Esophagus squamous epithelium (tissue), 5 donors: ENCODE measurements at regions not wholly inside any gene's neighbourhood (a gene's known extent, or its start where the extent isn't known, plus 50 kb on each side); places are given as distances from the start of the nearest gene placed in this dataset.

ENCODE experiments used
- DNase-seq: peaks from one replicate; lab custom pipeline; 2025; lab: John Stamatoyannopoulos, UW
- H3K27ac ChIP-seq, 4 donors: fragments of 200-600 bp; sonication (generic); one replicate each; pipeline ENCODE4 v1.5.1; 2016 to 2019; ENCODE audit warnings: mild to moderate bottlenecking in 1 of 4
- H3K27me3 ChIP-seq, 4 donors: fragments of 200-600 bp; sonication (generic); 1 replicate in 3 of 4; 2 replicates in 1 of 4; pipeline versions ENCODE4 v1.5.1 to v1.6.0; 2017 to 2021; ENCODE audit warnings: antibody characterized with exemption in 1 of 4
- H3K36me3 ChIP-seq, 3 donors: fragments of 200-600 bp; sonication (generic); one replicate each; pipeline ENCODE4 v1.5.1; 2016 to 2019
- H3K4me1 ChIP-seq, 3 donors: fragments of 200-600 bp; sonication (generic); one replicate each; pipeline ENCODE4 v1.5.1; 2017 to 2019
- H3K4me3 ChIP-seq, 4 donors: fragments of 200-600 bp; sonication (generic); 1 replicate in 3 of 4; 2 replicates in 1 of 4; pipeline ENCODE4 v1.5.1; 2016 to 2019; ENCODE audit warnings: mild to moderate bottlenecking in 2 of 4, moderate library complexity in 1 of 4
- H3K9me3 ChIP-seq, 3 donors: fragments of 200-600 bp; sonication (generic); one replicate each; pipeline ENCODE4 v1.5.1; 2016 to 2019
- POLR2A ChIP-seq, 4 donors: fragments of 450-650 bp; IDR thresholded peaks; one replicate each; pipeline ENCODE4 v1.6.1; 2017; ENCODE audit warnings: antibody characterized with exemption in 4 of 4, mild to moderate bottlenecking in 4 of 4, moderate library complexity in 3 of 4
- WGBS, 2 donors: methylation state at CpG; one replicate each; pipeline ENCODE4 v1.1.5; 2018; 5-methylcytosine and 5-hydroxymethylcytosine counted together
- intact Hi-C: fragments of 100-400 bp; cut with DNase I; formaldehyde crosslinking; loops from one replicate; pipeline ENCODE4 v1.15.0; 2022
- TF ChIP-seq, protein P1 (sequence below), 6 experiments: fragments of 450-650 bp in 4 of 6; fragments of 200-600 bp in 2 of 6; sonication (generic) in 2 of 6; IDR thresholded peaks; one replicate each; pipeline ENCODE4 v1.5.1; 2016 to 2019; ENCODE audit warnings: antibody characterized with exemption in 6 of 6, mild to moderate bottlenecking in 4 of 6, moderate library complexity in 4 of 6
- donor health status: DM: yes; HTN: yes; CAD: no.

DNA sequence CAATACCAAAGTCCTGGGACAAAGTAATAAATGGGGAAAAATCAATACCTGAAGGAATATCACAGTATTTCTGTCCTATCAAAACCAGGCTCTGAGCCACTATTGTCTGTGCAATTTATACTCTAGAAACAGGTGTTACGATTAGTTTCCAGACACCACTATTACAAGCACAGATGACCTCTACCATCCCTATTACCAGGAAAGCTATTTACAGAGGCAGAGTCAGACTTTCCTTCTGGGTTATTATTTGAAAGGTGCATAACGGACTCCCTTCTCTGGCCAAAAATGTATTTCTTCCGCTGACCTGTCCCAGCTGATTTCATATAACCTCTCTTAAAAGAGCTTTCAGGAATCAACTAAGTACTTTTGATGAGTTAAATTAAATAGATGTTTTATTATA is 154.6 kb upstream of the LRRC7 start:
- 76 to 77% methylated on average over 3 of the region's 3 CpGs for WGBS, 2 donors
- Histone ChIP-seq H3K4me3 (no peak overlapping the region), H3K4me1 (no peaks in the 10 kb centered on the region), H3K27ac (no peak overlapping the region), H3K9me3 (no peaks in the 10 kb centered on the region), H3K36me3 (no peaks in the 10 kb centered on the region), H3K27me3 (no peaks in the 10 kb centered on the region)
- no peak for TF ChIP-seq POLR2A (IDR thresholded peaks at IDR 0.05)
- TF ChIP-seq, protein P1, sequence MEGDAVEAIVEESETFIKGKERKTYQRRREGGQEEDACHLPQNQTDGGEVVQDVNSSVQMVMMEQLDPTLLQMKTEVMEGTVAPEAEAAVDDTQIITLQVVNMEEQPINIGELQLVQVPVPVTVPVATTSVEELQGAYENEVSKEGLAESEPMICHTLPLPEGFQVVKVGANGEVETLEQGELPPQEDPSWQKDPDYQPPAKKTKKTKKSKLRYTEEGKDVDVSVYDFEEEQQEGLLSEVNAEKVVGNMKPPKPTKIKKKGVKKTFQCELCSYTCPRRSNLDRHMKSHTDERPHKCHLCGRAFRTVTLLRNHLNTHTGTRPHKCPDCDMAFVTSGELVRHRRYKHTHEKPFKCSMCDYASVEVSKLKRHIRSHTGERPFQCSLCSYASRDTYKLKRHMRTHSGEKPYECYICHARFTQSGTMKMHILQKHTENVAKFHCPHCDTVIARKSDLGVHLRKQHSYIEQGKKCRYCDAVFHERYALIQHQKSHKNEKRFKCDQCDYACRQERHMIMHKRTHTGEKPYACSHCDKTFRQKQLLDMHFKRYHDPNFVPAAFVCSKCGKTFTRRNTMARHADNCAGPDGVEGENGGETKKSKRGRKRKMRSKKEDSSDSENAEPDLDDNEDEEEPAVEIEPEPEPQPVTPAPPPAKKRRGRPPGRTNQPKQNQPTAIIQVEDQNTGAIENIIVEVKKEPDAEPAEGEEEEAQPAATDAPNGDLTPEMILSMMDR (IDR thresholded peaks at IDR 0.05) = no peak
- intact Hi-C loops = no loop called here
- no peak for DNase-seq

DNA sequence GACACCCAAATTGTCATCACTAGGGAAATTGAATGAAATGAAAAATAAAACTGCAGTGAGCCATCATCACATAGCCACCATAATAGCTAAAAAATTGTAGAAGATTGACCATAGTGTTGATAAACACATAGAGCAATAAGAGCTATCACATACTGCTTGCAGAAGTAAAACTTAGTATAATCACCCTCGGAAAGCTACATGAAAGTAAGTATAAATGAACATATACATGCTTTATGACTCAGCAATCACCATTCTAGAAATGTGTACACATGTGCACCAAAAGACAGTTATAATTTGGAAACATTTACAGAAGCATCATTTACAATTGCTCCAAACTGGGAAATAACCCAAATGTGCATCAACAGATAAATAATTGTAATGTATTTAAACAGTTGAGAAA is 153.1 kb upstream of the LRRC7 start:
- Histone ChIP-seq H3K36me3 (no peaks in the 10 kb centered on the region), H3K27me3 (no peaks in the 10 kb centered on the region), H3K27ac (no peak overlapping the region), H3K9me3 (no peaks in the 10 kb centered on the region), H3K4me3 (no peak overlapping the region), H3K4me1 (no peaks in the 10 kb centered on the region)
- intact Hi-C loops = no loop called here
- TF ChIP-seq, protein P1 (IDR thresholded peaks at IDR 0.05) = no peak
- TF ChIP-seq POLR2A (IDR thresholded peaks at IDR 0.05) = no peak
- 74 to 79% methylated on average over 1 of the region's 1 CpG for WGBS, 2 donors
- no peak for DNase-seq

DNA sequence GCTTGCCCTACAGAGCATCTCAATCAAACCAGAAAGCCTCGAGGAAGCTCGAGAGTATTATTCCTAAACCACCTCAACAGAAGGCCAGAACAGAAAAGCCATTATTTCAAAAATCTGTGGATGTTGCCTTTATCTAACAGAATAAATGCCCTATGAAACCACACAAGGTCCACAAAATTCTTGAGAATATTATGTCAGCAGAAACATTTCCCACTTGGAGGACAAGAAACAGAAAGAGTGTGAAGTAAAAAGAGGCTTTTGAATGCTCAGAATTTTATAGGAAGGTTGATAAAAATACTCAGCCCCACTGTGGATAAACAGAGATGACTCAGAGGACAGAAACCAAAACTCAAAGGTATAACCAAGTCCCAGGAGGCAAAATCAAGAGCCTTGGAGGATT is 146.4 kb upstream of the LRRC7 start:
- intact Hi-C loops = no loop called here
- no peak for TF ChIP-seq POLR2A (IDR thresholded peaks at IDR 0.05)
- TF ChIP-seq, protein P1 (IDR thresholded peaks at IDR 0.05) = no peak
- 70 to 82% methylated on average over 2 of the region's 2 CpGs for WGBS, 2 donors
- Histone ChIP-seq H3K36me3 (no peaks in the 10 kb centered on the region), H3K4me1 (no peaks in the 10 kb centered on the region), H3K9me3 (no peaks in the 10 kb centered on the region), H3K4me3 (no peak overlapping the region), H3K27me3 (no peaks in the 10 kb centered on the region), H3K27ac (no peak overlapping the region)
- DNase-seq = no peak

DNA sequence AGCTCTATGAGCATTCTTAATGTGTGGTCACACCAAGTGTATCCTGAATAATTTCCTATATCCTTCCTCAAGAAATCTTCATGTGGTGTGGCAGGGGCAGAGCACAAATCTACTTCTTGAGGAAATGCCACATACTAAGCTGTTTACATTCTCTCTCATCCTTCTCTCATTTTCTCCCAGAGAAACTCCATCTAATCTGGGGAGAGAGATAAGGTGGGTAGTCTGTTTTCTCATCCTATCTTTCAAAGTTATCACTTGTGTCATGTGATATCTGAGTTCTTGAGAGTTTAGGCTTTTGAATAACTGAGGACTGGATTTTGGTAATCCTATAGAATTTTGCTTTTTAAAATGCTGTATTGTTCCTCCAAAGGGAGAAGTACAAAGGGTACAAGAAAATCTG is 141.9 kb upstream of the LRRC7 start:
- no peak for DNase-seq
- Histone ChIP-seq H3K4me3 (no peak overlapping the region), H3K27me3 (no peaks in the 10 kb centered on the region), H3K4me1 (no peaks in the 10 kb centered on the region), H3K36me3 (no peaks in the 10 kb centered on the region), H3K27ac (no peak overlapping the region), H3K9me3 (no peaks in the 10 kb centered on the region)
- TF ChIP-seq, protein P1 (IDR thresholded peaks at IDR 0.05) = no peak
- no peak for TF ChIP-seq POLR2A (IDR thresholded peaks at IDR 0.05)
- intact Hi-C loops = no loop called here

DNA sequence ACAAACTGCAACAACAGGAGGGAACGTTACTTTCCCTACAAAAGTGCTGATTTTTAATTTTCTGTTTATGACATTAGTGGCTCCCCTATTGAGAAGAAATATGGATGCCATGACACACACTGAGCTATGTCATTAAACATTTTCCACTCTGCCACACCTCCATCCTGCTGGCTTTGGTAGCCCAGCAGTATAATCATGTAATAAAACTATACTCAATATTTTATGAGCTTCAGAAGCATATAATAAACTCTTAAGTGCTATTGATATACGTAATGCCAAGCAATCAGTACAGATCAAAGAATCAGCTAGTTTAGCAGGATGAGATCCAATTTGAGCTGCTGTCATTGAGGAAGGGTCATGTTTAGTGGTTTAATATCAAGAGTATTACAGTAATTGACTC is 141.3 kb upstream of the LRRC7 start:
- no peaks in the 10 kb centered on the region for H3K9me3 ChIP-seq
- DNase-seq = no peak
- H3K4me3 ChIP-seq = no peak overlapping the region
- no peaks in the 10 kb centered on the region for H3K27me3 ChIP-seq
- no peak overlapping the region for H3K27ac ChIP-seq
- H3K36me3 ChIP-seq = no peaks in the 10 kb centered on the region
- intact Hi-C loops = no loop called here
- WGBS, 2 donors = 77 to 86% methylated on average over 2 of the region's 2 CpGs
- H3K4me1 ChIP-seq = no peaks in the 10 kb centered on the region
- TF ChIP-seq, protein P1 (IDR thresholded peaks at IDR 0.05) = no peak
- TF ChIP-seq POLR2A (IDR thresholded peaks at IDR 0.05) = no peak
